GM18505 (cell line): ENCODE measurements at regions not wholly inside any gene's neighbourhood (a gene's known extent, or its start where the extent isn't known, plus 50 kb on each side); places are given as distances from the start of the nearest gene placed in this dataset.
A peak's percentile ranks its signal among the peaks of the same experiment; 100 is the strongest.

ENCODE experiments used
- ATAC-seq: cut with Tn5 transposase; IDR thresholded peaks from one replicate; pipeline ENCODE4 v1.9.1; 2021; ENCODE audit not compliant: unreplicated experiment
- POLR2A ChIP-seq: IDR thresholded peaks from 4 replicates; pipeline ENCODE4 v1.6.1; 2011; ENCODE audit warnings: borderline replicate concordance; ENCODE audit not compliant: insufficient read depth, insufficient read length; ENCODE audit errors: extremely low read depth

DNA sequence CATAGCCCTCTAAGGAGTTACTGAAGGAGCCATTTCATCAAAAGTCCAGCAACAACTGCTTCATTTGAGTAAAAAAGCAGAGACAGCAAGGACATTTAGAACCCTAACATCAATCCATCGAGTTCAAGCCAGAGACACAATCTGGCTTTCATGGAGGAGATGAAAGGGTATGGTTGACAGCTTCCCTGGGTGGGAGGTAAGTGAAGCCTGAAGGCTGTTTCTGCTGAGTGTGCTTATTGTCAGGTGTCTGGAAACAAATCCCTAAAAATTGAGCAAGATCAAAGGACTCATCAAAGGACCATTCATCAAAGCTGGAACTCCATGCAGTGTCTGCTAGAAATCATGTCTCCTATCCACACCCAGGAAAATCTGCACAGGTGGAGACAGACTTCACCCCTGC lies 104.4 kb upstream of the CCDC196 start:
- ATAC-seq: no peak
- no peak for TF ChIP-seq POLR2A

DNA sequence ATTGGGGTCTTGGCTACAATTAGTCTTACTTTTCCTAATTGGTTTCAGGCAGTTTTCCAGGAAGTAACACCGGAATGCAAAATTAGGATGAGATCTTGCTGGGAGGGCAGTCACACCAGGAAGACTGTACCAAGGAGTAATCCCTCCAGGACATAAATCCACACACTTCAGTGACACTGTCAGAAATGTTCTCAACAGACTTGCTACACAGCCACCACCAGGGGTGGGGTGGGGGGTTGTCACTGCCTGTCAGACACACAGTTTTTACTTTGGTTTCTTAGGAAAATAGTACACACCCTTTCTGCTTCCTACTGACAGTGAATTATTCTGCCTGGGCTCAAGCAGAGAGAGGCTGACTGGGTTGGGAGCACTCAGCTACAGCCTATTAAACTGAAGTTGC lies 102.9 kb upstream of the CCDC196 start:
- no peak for ATAC-seq
- no peak for TF ChIP-seq POLR2A

DNA sequence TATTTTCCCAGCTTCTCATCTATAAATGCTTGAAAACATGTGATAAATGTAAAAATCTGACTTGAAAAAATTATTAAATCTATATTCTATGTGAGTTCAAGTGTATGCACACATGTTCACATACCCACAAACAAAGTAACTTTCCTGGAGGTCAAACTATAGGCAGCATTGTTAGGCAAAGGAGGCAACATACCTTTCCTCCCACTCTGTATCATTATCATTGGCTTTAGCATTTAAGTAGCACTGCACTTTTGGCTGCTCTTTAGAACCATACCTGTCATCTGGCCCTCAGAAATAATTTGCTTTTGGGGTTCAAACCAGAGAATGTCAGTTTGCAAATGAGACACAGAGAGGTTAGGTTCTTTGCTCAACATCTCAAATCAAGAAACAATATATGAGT lies 102.4 kb upstream of the CCDC196 start:
- ATAC-seq: no peak
- no peak for TF ChIP-seq POLR2A

DNA sequence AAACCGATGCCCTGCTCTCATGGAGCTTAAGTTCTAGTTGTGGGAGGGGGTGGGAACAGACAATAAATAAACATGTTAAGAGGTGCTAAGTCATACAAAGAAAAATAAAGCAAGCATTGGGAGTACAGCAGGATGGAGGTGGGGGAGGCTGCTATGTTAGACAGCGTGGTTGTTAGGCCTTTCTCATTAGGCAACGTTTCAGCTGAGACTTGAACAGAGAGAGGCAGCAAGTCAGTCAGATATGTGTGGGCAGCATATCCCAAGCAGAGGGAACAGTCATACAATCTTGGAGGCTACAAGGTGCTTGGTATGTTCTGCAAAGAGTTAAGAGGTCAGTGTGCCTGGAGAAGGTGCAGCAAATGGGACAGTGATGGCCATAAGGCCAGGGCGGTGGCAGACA lies 97.7 kb upstream of the CCDC196 start:
- no peak for TF ChIP-seq POLR2A
- ATAC-seq: no peak

DNA sequence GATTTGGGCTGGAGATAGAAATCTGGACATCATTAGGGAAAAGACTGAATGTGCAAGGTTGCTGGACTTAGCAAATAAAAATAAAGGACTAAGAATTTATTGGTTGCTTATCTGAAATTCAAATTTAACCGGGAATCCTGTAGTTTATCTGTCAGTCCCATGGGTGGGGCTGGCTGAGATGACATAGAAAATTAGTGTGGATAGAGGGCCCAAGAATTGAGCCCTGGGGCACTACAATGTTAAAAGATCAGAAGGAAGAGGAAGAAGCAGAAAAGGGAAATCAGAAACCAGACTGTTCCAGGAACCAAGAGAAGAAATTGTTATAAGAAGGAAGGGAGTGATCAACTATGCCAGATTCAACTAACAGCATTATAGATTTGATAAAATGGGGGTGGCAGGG lies 96.7 kb upstream of the CCDC196 start:
- no peak for ATAC-seq
- TF ChIP-seq POLR2A: no peak

DNA sequence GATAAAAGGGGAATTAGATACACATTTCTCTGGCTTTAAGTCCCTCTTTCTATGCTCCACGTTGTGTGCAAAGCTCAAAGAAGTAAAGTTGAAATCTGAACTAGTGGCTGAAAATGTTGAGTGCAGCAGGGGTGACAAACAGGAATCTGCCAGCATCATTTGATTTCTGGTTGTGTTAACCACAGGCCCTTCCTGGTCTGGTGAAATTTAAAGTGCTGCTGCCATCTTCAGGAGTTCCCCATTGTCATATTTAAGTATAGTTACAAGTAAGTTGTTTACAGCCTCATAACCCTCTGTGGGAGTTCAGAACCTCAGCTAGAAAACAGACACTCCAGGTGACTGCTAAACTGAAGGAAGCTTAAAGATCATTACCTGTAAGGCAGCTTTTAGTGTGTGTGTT lies 90.9 kb upstream of the CCDC196 start:
- ATAC-seq: peak; percentile 65

DNA sequence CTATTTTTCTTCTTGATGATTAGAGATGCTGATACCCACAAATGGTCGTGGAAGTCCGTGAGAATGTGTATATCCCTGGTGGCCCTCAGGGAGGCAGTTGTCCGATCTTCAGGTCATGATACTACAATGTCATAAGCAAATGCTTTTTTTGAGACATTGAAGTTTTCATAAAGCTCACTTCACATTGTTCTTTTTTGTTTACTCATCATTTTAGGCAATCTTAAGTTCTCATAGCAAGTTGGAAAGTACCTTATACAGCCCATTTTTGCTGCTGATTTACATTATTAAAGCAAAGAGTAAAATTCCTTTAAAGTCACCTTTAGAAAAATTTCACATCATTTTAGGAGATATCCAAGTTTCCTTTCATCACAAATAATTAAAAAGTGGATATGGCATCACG lies 90.0 kb upstream of the CCDC196 start:
- ATAC-seq: no peak
- no peak for TF ChIP-seq POLR2A

More for the DNA sequence above, 90.9 kb upstream of the CCDC196 start:
- no peak for TF ChIP-seq POLR2A

DNA sequence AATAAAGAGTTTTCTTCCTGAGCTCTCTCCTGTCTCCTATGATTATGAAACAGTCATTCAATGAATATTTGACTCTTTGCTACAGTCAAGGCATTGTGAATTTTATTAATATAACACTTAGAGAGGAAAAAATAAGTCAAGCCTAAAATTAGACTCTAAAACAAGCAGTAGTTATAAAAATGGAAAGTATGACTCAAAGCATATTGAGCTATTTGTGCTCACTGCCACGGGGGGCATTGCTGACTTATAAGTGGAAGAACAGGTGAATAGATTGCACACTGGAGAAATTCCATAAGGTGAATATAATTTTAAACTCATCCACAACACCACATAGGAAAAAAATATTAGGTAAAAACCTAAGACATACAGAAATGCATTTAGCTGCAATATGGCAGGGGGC lies 87.7 kb upstream of the CCDC196 start:
- ATAC-seq: no peak
- TF ChIP-seq POLR2A: no peak

DNA sequence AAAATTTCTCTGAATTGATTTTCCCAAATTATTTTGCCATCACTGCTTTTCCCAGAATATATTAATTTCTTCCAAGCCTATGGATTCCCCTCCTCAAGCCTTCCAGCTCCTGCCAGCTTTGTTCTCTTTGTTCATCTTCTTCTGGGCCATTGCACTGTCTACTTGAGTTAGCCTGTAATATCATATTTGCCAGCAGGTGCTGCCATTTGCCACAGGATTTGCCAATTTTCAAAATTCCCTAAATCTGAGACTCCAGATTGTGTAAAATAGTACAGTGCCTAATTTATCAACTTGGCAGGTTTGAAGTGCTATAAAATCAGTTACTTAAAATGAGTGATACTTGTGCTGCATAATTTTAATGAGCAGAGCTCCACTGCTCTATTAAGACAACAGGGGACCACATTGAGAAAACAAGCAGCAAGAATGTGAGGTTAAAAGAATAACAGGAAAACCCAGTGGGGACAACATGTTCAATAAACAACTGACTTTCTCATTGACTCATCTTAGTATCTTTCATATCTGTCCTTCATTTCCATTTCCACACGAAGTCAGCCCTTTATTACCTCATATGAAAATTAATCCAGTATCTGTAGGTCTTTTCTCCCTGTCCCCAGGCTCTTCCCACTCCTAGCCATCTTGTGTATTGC lies 84.6 kb upstream of the CCDC196 start:
- TF ChIP-seq POLR2A: no peak

DNA sequence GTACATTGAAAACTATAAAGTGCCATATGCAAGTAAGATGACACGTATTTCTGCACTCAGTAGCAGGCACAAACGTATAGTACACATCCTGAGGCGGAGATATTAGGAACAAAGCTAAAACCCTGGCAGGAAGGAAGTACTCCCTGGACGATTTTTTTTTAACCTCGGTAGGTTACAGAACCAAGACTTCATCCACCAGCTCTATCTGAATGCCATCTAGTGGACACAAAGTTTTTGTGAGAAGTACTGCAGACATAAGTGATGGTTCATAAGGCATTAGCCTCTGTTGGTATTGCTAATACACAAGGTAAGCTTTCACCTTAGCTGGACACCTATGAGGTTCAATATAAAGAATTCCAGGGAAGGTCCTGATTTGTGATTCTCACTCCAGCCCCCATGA lies 83.0 kb upstream of the CCDC196 start:
- ATAC-seq: no peak
- TF ChIP-seq POLR2A: no peak

More for the DNA sequence above, 84.6 kb upstream of the CCDC196 start:
- no peak for ATAC-seq

DNA sequence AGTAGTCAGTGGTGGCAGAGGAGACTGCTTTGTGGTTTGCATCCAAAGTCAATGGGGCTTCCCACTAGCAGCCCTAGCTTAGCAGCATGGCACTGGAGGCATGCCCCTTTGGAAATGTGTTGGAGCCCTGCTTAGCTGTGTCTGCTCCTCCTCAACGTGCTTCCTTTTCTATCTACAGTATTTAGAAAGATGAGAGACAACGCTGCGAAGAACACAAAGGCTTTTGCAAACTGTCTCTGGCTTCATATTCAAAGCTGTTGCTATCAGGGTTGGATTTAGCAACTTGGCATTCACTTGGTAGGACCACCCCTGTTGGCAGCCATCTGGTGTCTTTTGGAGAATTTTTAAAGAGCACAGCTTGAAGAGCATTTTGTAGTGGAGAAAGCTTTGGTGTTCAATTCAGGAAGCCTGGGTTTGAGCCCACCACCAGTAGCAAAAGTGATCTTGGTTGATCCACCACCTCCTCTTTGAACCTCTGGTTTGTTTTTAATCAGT lies 82.1 kb upstream of the CCDC196 start:
- no peak for TF ChIP-seq POLR2A
- ATAC-seq: no peak

DNA sequence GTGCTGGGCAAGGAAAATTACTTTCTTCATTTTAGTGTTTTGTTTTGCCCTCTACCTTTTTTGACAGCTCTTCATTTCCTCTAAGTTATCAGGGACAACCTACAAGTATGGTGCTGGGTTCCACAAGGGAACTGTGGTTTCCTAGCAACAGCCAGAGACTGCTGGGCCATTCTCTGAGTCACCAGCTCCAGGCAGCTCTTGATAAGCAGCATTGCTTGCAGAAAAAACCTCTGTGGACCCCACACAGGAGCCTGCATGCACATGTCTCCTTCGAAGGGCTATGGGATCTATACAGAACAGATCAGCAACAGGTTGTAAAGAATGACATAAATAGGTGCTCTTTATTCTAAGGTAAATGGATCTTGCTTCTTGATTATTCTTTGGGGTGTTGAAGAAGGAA lies 81.0 kb upstream of the CCDC196 start:
- no peak for ATAC-seq
- TF ChIP-seq POLR2A: no peak

DNA sequence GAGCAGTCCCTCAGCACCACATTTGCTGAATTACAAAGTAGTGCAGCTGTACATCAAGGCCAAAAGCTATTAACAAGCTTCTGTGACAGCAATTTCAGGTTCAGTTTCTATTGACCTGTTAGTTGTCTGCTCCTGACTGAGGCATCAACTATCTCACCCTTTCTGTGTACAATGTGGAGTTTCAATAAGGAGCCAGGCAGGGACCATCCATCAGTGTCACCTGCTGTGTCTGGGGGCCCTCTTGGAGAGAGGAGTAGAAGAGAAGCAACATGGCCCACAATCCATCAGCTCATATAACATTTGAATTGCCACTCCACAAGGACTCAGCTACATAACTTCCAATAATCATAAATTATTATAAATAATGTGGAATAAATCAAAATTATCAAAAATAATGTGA lies 72.3 kb upstream of the CCDC196 start:
- ATAC-seq: no peak
- no peak for TF ChIP-seq POLR2A

DNA sequence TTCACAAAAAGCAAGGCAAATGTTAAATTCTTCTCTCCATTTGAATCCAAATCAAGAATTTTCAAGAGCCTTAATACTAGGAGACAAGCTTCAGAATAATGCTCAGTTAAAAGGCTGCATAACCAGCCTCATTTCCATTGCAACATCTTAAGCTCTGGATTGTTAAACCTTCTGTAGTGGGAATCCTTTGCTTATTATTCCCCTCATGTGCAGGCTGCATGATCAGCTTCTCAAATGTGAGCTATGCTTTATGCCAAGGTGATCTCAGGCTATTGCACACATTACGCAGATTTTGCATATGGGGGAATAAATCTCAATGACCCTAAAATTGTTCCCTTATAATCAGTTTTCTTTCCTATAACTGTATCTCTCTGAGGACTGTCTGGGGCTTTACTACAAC lies 71.7 kb upstream of the CCDC196 start:
- no peak for ATAC-seq
- TF ChIP-seq POLR2A: no peak
